Mesenchymal stem cell (in vitro differentiated cells and primary cell): ENCODE measurements at regions not wholly inside any gene's neighbourhood (a gene's known extent, or its start where the extent isn't known, plus 50 kb on each side); places are given as distances from the start of the nearest gene placed in this dataset.

ENCODE experiments used
- DNase-seq: peaks from one replicate; pipeline ENCODE4 v3.0.0-alpha.2; 2013
- H2AFZ ChIP-seq: one replicate; pipeline ENCODE4 v1.6.1; 2013; ENCODE audit warnings: low read depth, mild to moderate bottlenecking, control low read depth, inconsistent platforms, low read length, moderate library complexity
- H2AK5ac ChIP-seq: 2 replicates; pipeline ENCODE4 v1.6.1; 2013; ENCODE audit warnings: low read length, moderate library complexity, mild to moderate bottlenecking, inconsistent platforms; ENCODE audit not compliant: severe bottlenecking
- H2BK120ac ChIP-seq: one replicate; pipeline ENCODE4 v1.6.1; 2013; ENCODE audit warnings: low read depth, mild to moderate bottlenecking, inconsistent platforms, low read length, moderate library complexity
- H2BK12ac ChIP-seq, 2 experiments: one replicate each; pipeline ENCODE4 v1.6.1; 2013; ENCODE audit warnings: inconsistent platforms in 2 of 2, low read length in 2 of 2, mild to moderate bottlenecking in 2 of 2, moderate library complexity in 2 of 2, control low read depth in 1 of 2
- H2BK15ac ChIP-seq: one replicate; pipeline ENCODE4 v1.6.1; 2013; ENCODE audit warnings: mild to moderate bottlenecking, low read depth, inconsistent platforms; ENCODE audit not compliant: poor library complexity, severe bottlenecking
- H2BK5ac ChIP-seq: 2 replicates; pipeline ENCODE4 v1.6.1; 2013; ENCODE audit warnings: low read depth, mild to moderate bottlenecking, low read length, control low read depth, inconsistent platforms; ENCODE audit not compliant: poor library complexity, severe bottlenecking
- H3K14ac ChIP-seq, 2 experiments: one replicate each; pipeline ENCODE4 v1.6.1; 2013; ENCODE audit warnings: inconsistent platforms in 2 of 2, low read length in 2 of 2, control low read depth in 1 of 2, mild to moderate bottlenecking in 1 of 2, moderate library complexity in 1 of 2
- H3K18ac ChIP-seq, 2 experiments: one replicate each; pipeline ENCODE4 v1.6.1; 2013; ENCODE audit warnings: inconsistent platforms in 2 of 2, low read length in 2 of 2, control low read depth in 1 of 2, low read depth in 1 of 2, mild to moderate bottlenecking in 1 of 2
- H3K23ac ChIP-seq, 2 experiments: one replicate each; pipeline ENCODE4 v1.6.1; 2013; ENCODE audit warnings: inconsistent platforms in 2 of 2, low read length in 2 of 2, mild to moderate bottlenecking in 2 of 2, moderate library complexity in 2 of 2, control low read depth in 1 of 2
- H3K27ac ChIP-seq: 2 replicates; pipeline ENCODE4 v1.5.1; 2013; ENCODE audit warnings: mild to moderate bottlenecking, moderate library complexity, low read length, control low read depth, inconsistent platforms; ENCODE audit not compliant: poor library complexity, severe bottlenecking
- H3K27me3 ChIP-seq, 2 experiments: 2 replicates each; pipeline versions ENCODE4 v1.6.1 to v1.7.0; 2013; ENCODE audit warnings: low read length in 2 of 2, mild to moderate bottlenecking in 2 of 2, moderate library complexity in 2 of 2, control low read depth in 1 of 2, inconsistent platforms in 1 of 2; ENCODE audit not compliant: control insufficient read depth in 1 of 2, insufficient read depth in 1 of 2
- H3K36me3 ChIP-seq, 2 experiments: 2 replicates each; pipeline versions ENCODE4 v1.6.1 to v1.7.0; 2013; ENCODE audit warnings: low read length in 2 of 2, control low read depth in 1 of 2, inconsistent platforms in 1 of 2, low read depth in 1 of 2, mild to moderate bottlenecking in 1 of 2; ENCODE audit not compliant: insufficient read depth in 2 of 2, control insufficient read depth in 1 of 2
- H3K4ac ChIP-seq, 2 experiments: one replicate each; pipeline ENCODE4 v1.6.1; 2013; ENCODE audit warnings: inconsistent platforms in 2 of 2, low read length in 2 of 2, mild to moderate bottlenecking in 2 of 2, moderate library complexity in 2 of 2, control low read depth in 1 of 2, low read depth in 1 of 2
- H3K4me1 ChIP-seq: 2 replicates; pipeline ENCODE4 v1.6.1; 2013; ENCODE audit warnings: low read depth, low read length, control low read depth; ENCODE audit not compliant: control insufficient read depth, insufficient read depth
- H3K4me2 ChIP-seq: 2 replicates; pipeline ENCODE4 v1.6.1; 2013; ENCODE audit warnings: low read length, mild to moderate bottlenecking, inconsistent platforms; ENCODE audit not compliant: poor library complexity, severe bottlenecking
- H3K4me3 ChIP-seq, 2 experiments: 2 replicates each; pipeline versions ENCODE4 v1.5.1 to v1.7.0; 2013; ENCODE audit warnings: low read length in 2 of 2, mild to moderate bottlenecking in 2 of 2, control low read depth in 1 of 2, low read depth in 1 of 2; ENCODE audit not compliant: insufficient read depth in 1 of 2
- H3K79me1 ChIP-seq: replicated peaks from 2 replicates; pipeline ENCODE4 v1.6.1; 2013; ENCODE audit warnings: mild to moderate bottlenecking, control low read depth, low read length, inconsistent platforms; ENCODE audit not compliant: poor library complexity, severe bottlenecking
- H3K9ac ChIP-seq: 2 replicates; pipeline ENCODE4 v1.7.0; 2013; ENCODE audit warnings: mild to moderate bottlenecking, low read length, moderate library complexity
- H3K9me3 ChIP-seq: 2 replicates; pipeline ENCODE4 v1.7.0; 2013; ENCODE audit warnings: mild to moderate bottlenecking, low read length; ENCODE audit not compliant: control insufficient read depth
- H4K8ac ChIP-seq: one replicate; pipeline ENCODE4 v1.6.1; 2013; ENCODE audit warnings: inconsistent platforms, mild to moderate bottlenecking, low read length, moderate library complexity
- H4K91ac ChIP-seq: one replicate; pipeline ENCODE4 v1.6.1; 2013; ENCODE audit warnings: mild to moderate bottlenecking, low read length, inconsistent platforms
- WGBS: methylation state at CpG from one replicate; pipeline ENCODE4 v1.1.7; 2013; ENCODE audit warnings: mixed read lengths; 5-methylcytosine and 5-hydroxymethylcytosine counted together

GRCh38 chr21:16743317-16743716 is 769.5 kb upstream of the CXADR start:
- Histone ChIP-seq H2BK15ac (no peak overlapping the region), H3K27ac (no peak overlapping the region), H3K79me1 (no peaks in the 10 kb centered on the region), H2AK5ac (no peak overlapping the region), H3K4me3 (no peak overlapping the region), H2BK12ac (no peak overlapping the region), H3K14ac (no peak overlapping the region), H3K36me3 (no peaks in the 10 kb centered on the region), H4K91ac (no peak overlapping the region), H3K9ac (no peak overlapping the region), H3K4me1 (no peaks in the 10 kb centered on the region), H3K4me2 (no peak overlapping the region), H3K4ac (no peak overlapping the region), H2AFZ (no peak overlapping the region), H3K9me3 (no peaks in the 10 kb centered on the region), H2BK120ac (no peak overlapping the region), H2BK5ac (no peak overlapping the region), H3K23ac (no peak overlapping the region), H3K27me3 (no peaks in the 10 kb centered on the region), H4K8ac (no peak overlapping the region), H3K18ac (no peak overlapping the region)
- no peak for DNase-seq
- WGBS, result 73% methylated on average over 1 of the region's 1 CpG

DNA sequence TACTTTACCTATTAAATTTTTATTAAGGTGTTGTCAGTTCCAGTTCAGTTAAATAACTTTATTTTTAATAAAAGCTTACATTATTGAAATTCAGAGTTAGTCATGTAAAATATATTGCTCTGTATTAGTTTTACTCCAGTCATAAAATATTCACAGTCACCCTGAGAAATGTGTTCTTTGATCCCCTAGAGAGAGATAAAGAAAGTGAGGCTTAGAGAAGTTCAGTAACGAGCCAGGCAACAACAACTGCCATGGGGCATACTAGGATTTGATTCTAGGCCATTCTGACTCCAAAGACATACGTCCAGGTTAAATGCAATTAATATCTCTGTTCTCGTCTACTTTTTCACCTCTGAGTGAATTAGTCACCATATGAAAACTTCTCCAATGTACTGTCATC is 761.9 kb upstream of the CXADR start:
- Histone ChIP-seq H2AFZ (no peak overlapping the region), H3K4me2 (no peak overlapping the region), H4K91ac (no peak overlapping the region), H3K27ac (no peak overlapping the region), H2BK15ac (no peak overlapping the region), H3K23ac (no peak overlapping the region), H3K14ac (no peak overlapping the region), H3K18ac (no peak overlapping the region), H3K36me3 (no peaks in the 10 kb centered on the region), H3K27me3 (no peaks in the 10 kb centered on the region), H3K4me1 (no peaks in the 10 kb centered on the region), H4K8ac (no peak overlapping the region), H2BK5ac (no peak overlapping the region), H3K4me3 (no peak overlapping the region), H3K79me1 (no peaks in the 10 kb centered on the region), H2BK120ac (no peak overlapping the region), H2BK12ac (no peak overlapping the region), H3K9me3 (no peaks in the 10 kb centered on the region), H2AK5ac (no peak overlapping the region), H3K9ac (no peak overlapping the region), H3K4ac (no peak overlapping the region)
- WGBS, result 64% methylated on average over 3 of the region's 3 CpGs
- no peak for DNase-seq

- no peak overlapping the region for H3K27ac ChIP-seq
- no peaks in the 10 kb centered on the region for H3K79me1 ChIP-seq
- no peak overlapping the region for H3K4me3 ChIP-seq
- H3K9ac ChIP-seq, result no peak overlapping the region
- H3K9me3 ChIP-seq, result no peaks in the 10 kb centered on the region
- no peak overlapping the region for H3K23ac ChIP-seq
- H2AK5ac ChIP-seq, result no peak overlapping the region
- no peak overlapping the region for H2BK12ac ChIP-seq
- no peak overlapping the region for H2BK15ac ChIP-seq
- H3K4me1 ChIP-seq, result no peaks in the 10 kb centered on the region
- DNase-seq, result no peak
- H4K8ac ChIP-seq, result no peak overlapping the region
- no peak overlapping the region for H3K4me2 ChIP-seq
- H3K36me3 ChIP-seq, result no peaks in the 10 kb centered on the region
- H2BK120ac ChIP-seq, result no peak overlapping the region
- no peak overlapping the region for H4K91ac ChIP-seq
- H2BK5ac ChIP-seq, result no peak overlapping the region
- no peak overlapping the region for H3K14ac ChIP-seq
- no peak overlapping the region for H3K18ac ChIP-seq
- no peak overlapping the region for H3K4ac ChIP-seq
- no peaks in the 10 kb centered on the region for H3K27me3 ChIP-seq
- WGBS, result 86% methylated on average over 2 of the region's 2 CpGs
- no peak overlapping the region for H2AFZ ChIP-seq
Observed at GRCh38 chr21:16751695-16752474, 761.0 kb upstream of the CXADR start.

GRCh38 chr21:16752475-16752857 is 760.4 kb upstream of the CXADR start:
- H3K9me3 ChIP-seq, result no peaks in the 10 kb centered on the region
- no peak overlapping the region for H3K9ac ChIP-seq
- H3K36me3 ChIP-seq, result no peaks in the 10 kb centered on the region
- H3K14ac ChIP-seq, result no peak overlapping the region
- H2BK120ac ChIP-seq, result no peak overlapping the region
- WGBS, result no CpG with 5 or more reads among the region's 1 CpG
- no peak overlapping the region for H3K27ac ChIP-seq
- H3K4me1 ChIP-seq, result no peaks in the 10 kb centered on the region
- no peak overlapping the region for H2BK15ac ChIP-seq
- no peak overlapping the region for H3K4me2 ChIP-seq
- no peak overlapping the region for H4K8ac ChIP-seq
- H2AK5ac ChIP-seq, result no peak overlapping the region
- no peak overlapping the region for H3K4me3 ChIP-seq
- H3K4ac ChIP-seq, result no peak overlapping the region
- no peak overlapping the region for H3K18ac ChIP-seq
- H3K27me3 ChIP-seq, result no peaks in the 10 kb centered on the region
- H2BK12ac ChIP-seq, result no peak overlapping the region
- H3K23ac ChIP-seq, result no peak overlapping the region
- no peak for DNase-seq
- H2BK5ac ChIP-seq, result no peak overlapping the region
- no peak overlapping the region for H4K91ac ChIP-seq
- no peaks in the 10 kb centered on the region for H3K79me1 ChIP-seq
- H2AFZ ChIP-seq, result no peak overlapping the region
